ENCODE measurements at regions not wholly inside any gene's neighbourhood (a gene's known extent, or its start where the extent isn't known, plus 50 kb on each side); places are given as distances from the start of the nearest gene placed in this dataset.

DNA sequence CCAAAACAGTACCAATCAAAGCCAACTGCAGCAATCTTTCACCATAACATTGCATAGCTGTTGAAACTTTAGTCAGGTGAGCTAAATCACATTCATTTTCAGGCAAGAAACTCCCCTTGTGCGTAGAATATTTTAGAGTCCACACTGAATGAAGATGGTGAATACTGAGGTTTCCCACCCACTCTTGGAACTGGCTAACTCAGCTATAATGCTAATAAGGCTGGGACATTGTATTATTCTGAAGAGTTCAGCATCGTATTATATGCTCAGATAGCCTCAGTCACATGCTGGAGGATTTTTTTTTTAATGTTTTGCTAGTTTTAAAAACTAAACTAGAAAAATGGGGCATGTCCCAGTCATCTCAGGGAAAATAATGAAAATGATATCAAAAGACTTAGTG, 352.3 kb upstream of the FMN2 start:
- Histone ChIP-seq H3K9ac (ENCODE audit: insufficient read depth, low read length) (no peak overlapping the region), H2AFZ (ENCODE audit: low read length) (no peak overlapping the region), H3K4me2 (ENCODE audit: extremely low read depth, insufficient read depth, low read length) (no peak overlapping the region), H3K9me3 (ENCODE audit: control insufficient read depth, insufficient read depth, low read depth, low read length) (no peaks in the 10 kb centered on the region), H3K27me3 (ENCODE audit: control insufficient read depth, insufficient read depth, low read length) (no peaks in the 10 kb centered on the region), H3K36me3 (ENCODE audit: control insufficient read depth, insufficient read depth, low read length) (no peaks in the 10 kb centered on the region), H3K4me3 (replicated peaks in 1 of 4; ENCODE audit: control extremely low read depth in 1 of 4, insufficient read depth in 1 of 4, low read depth in 3 of 4, low read length in 4 of 4) (no peak overlapping the region), H3K4me1 (ENCODE audit: control insufficient read depth, extremely low read depth, insufficient read depth, low read length) (no peaks in the 10 kb centered on the region), H3K27ac (ENCODE audit: insufficient read depth, low read length) (no peak overlapping the region), H4K20me1 (ENCODE audit: control insufficient read depth, extremely low read depth, insufficient read depth, low read length) (no peaks in the 10 kb centered on the region), H3K79me2 (ENCODE audit: control insufficient read depth, insufficient read depth, low read length) (no peaks in the 10 kb centered on the region)
- TF ChIP-seq, protein P1, sequence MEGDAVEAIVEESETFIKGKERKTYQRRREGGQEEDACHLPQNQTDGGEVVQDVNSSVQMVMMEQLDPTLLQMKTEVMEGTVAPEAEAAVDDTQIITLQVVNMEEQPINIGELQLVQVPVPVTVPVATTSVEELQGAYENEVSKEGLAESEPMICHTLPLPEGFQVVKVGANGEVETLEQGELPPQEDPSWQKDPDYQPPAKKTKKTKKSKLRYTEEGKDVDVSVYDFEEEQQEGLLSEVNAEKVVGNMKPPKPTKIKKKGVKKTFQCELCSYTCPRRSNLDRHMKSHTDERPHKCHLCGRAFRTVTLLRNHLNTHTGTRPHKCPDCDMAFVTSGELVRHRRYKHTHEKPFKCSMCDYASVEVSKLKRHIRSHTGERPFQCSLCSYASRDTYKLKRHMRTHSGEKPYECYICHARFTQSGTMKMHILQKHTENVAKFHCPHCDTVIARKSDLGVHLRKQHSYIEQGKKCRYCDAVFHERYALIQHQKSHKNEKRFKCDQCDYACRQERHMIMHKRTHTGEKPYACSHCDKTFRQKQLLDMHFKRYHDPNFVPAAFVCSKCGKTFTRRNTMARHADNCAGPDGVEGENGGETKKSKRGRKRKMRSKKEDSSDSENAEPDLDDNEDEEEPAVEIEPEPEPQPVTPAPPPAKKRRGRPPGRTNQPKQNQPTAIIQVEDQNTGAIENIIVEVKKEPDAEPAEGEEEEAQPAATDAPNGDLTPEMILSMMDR (conservative IDR thresholded peaks at IDR 0.05 in 1 of 2, IDR thresholded peaks at IDR 0.05 in 1 of 2; ENCODE audit: low read depth in 1 of 2, low read length in 2 of 2) = no peak
- TF ChIP-seq EZH2 (IDR thresholded peaks at IDR 0.05; ENCODE audit: low read length, missing control alignments) = no peak
- no peak for DNase-seq (ENCODE audit: low read depth in 2 of 2)

DNA sequence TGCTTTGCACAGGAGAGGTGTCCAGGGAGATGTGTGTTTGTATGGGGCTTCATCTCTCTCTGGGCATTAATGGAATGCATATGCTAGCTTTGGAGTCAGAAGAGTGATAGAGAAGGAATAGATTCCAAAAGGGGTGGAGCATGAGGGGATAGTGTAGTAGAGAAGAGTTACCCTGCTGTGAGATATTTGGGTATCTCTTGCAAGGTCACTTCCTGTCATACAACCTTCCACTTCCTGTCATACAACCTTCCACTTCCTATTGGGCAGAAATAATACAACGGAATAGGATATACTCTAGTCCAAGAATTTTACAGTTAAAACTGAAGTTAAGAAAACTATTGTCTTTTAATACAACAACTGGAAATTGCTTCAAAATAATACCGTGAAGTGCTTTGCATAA, 351.8 kb upstream of the FMN2 start:
- Histone ChIP-seq H3K4me3 (replicated peaks in 1 of 4; ENCODE audit: control extremely low read depth in 1 of 4, insufficient read depth in 1 of 4, low read depth in 3 of 4, low read length in 4 of 4) (no peak overlapping the region), H3K4me2 (ENCODE audit: extremely low read depth, insufficient read depth, low read length) (no peak overlapping the region), H3K4me1 (ENCODE audit: control insufficient read depth, extremely low read depth, insufficient read depth, low read length) (no peaks in the 10 kb centered on the region), H3K27me3 (ENCODE audit: control insufficient read depth, insufficient read depth, low read length) (no peaks in the 10 kb centered on the region), H3K9ac (ENCODE audit: insufficient read depth, low read length) (no peak overlapping the region), H2AFZ (ENCODE audit: low read length) (no peak overlapping the region), H3K9me3 (ENCODE audit: control insufficient read depth, insufficient read depth, low read depth, low read length) (no peaks in the 10 kb centered on the region), H3K79me2 (ENCODE audit: control insufficient read depth, insufficient read depth, low read length) (no peaks in the 10 kb centered on the region), H4K20me1 (ENCODE audit: control insufficient read depth, extremely low read depth, insufficient read depth, low read length) (no peaks in the 10 kb centered on the region), H3K27ac (ENCODE audit: insufficient read depth, low read length) (no peak overlapping the region), H3K36me3 (ENCODE audit: control insufficient read depth, insufficient read depth, low read length) (no peaks in the 10 kb centered on the region)
- TF ChIP-seq, protein P1 (conservative IDR thresholded peaks at IDR 0.05 in 1 of 2, IDR thresholded peaks at IDR 0.05 in 1 of 2; ENCODE audit: low read depth in 1 of 2, low read length in 2 of 2) = no peak
- no peak for TF ChIP-seq EZH2 (IDR thresholded peaks at IDR 0.05; ENCODE audit: low read length, missing control alignments)
- no peak for DNase-seq (ENCODE audit: low read depth in 2 of 2)

DNA sequence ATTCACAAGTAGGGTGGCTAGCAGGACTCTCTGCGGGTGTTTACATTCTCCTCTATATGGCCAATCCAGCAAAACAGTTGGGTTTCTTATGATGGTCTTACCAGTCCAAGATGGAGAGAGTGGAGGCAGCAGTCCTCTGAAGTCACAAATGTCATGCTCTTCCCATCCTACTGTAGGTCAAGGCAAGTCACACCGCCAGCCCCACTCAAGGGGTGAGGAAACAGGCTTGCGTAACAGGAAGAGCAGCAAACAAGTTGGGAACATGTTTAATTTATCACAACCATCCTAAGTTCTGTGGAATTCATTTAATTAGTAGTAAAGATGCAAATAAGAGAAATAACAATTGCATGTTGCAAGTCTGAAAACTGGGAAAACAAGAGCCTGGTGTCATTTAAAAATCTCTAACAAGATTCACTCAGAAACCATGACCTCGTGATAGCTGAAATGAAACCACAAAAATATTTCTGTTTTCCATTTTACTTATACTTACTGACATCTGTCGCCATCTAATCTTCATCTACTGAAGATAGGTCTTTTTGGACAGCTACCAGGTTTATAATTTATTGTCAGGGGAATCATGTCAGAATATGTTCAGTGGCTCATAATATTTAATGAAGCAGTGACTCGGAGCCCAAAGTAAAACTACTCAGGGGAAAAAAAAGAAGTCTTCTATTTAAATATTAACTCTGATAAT, 349.1 kb upstream of the FMN2 start:
- no peak overlapping the region for H3K27ac ChIP-seq (ENCODE audit: insufficient read depth, low read length)

More for the DNA sequence above, 349.1 kb upstream of the FMN2 start:
- Histone ChIP-seq H3K36me3 (ENCODE audit: control insufficient read depth, insufficient read depth, low read length) (no peaks in the 10 kb centered on the region), H4K20me1 (ENCODE audit: control insufficient read depth, extremely low read depth, insufficient read depth, low read length) (no peaks in the 10 kb centered on the region), H2AFZ (ENCODE audit: low read length) (no peak overlapping the region), H3K4me3 (replicated peaks in 1 of 4; ENCODE audit: control extremely low read depth in 1 of 4, insufficient read depth in 1 of 4, low read depth in 3 of 4, low read length in 4 of 4) (no peak overlapping the region), H3K9ac (ENCODE audit: insufficient read depth, low read length) (no peak overlapping the region), H3K27me3 (ENCODE audit: control insufficient read depth, insufficient read depth, low read length) (no peaks in the 10 kb centered on the region), H3K4me2 (ENCODE audit: extremely low read depth, insufficient read depth, low read length) (no peak overlapping the region), H3K9me3 (ENCODE audit: control insufficient read depth, insufficient read depth, low read depth, low read length) (no peaks in the 10 kb centered on the region), H3K79me2 (ENCODE audit: control insufficient read depth, insufficient read depth, low read length) (no peaks in the 10 kb centered on the region), H3K4me1 (ENCODE audit: control insufficient read depth, extremely low read depth, insufficient read depth, low read length) (no peaks in the 10 kb centered on the region)
- no peak for DNase-seq (ENCODE audit: low read depth in 2 of 2)
- TF ChIP-seq EZH2 (IDR thresholded peaks at IDR 0.05; ENCODE audit: low read length, missing control alignments) = no peak
- TF ChIP-seq, protein P1 (conservative IDR thresholded peaks at IDR 0.05 in 1 of 2, IDR thresholded peaks at IDR 0.05 in 1 of 2; ENCODE audit: low read depth in 1 of 2, low read length in 2 of 2) = no peak
